BE2C (cell line): ENCODE measurements at regions not wholly inside any gene's neighbourhood (a gene's known extent, or its start where the extent isn't known, plus 50 kb on each side); places are given as distances from the start of the nearest gene placed in this dataset.

Source experiments
- DNase-seq: peaks from one replicate; pipeline ENCODE4 v3.0.0-alpha.2; 2020
- H3K27me3 ChIP-seq: fragments of 250-450 bp; sonication (Bioruptor Pico); 2 replicates; pipeline ENCODE4 v1.5.1; 2020; ENCODE audit warnings: mild to moderate bottlenecking
- H3K36me3 ChIP-seq: fragments of 250-450 bp; sonication (Bioruptor Pico); 2 replicates; pipeline ENCODE4 v1.5.1; 2020; ENCODE audit warnings: mild to moderate bottlenecking
- H3K4me1 ChIP-seq: fragments of 250-450 bp; sonication (Bioruptor Pico); 2 replicates; pipeline ENCODE4 v1.5.1; 2020
- H3K4me3 ChIP-seq: 2 replicates; pipeline ENCODE4 v1.5.1; 2011; ENCODE audit warnings: low read depth, low read length
- H3K9me3 ChIP-seq: fragments of 250-450 bp; sonication (Bioruptor Pico); 2 replicates; pipeline ENCODE4 v1.5.1; 2020
- CTCF ChIP-seq: IDR thresholded peaks from 2 replicates; pipeline ENCODE4 v1.5.1; 2012; ENCODE audit warnings: mild to moderate bottlenecking, low read depth, low read length

GRCh38 chr4:152045807-152046571, 285.2 kb upstream of the GATB start:
- no peak overlapping the region for H3K4me3 ChIP-seq
- H3K36me3 ChIP-seq: no peaks in the 10 kb centered on the region
- H3K4me1 ChIP-seq: no peaks in the 10 kb centered on the region
- no peaks in the 10 kb centered on the region for H3K27me3 ChIP-seq
- no peaks in the 10 kb centered on the region for H3K9me3 ChIP-seq
- no peak for TF ChIP-seq CTCF
- DNase-seq: peak; percentile 13

GRCh38 chr4:152045449-152045806, 284.6 kb upstream of the GATB start:
- H3K4me3 ChIP-seq: no peak overlapping the region
- no peaks in the 10 kb centered on the region for H3K4me1 ChIP-seq
- DNase-seq: no peak
- H3K36me3 ChIP-seq: no peaks in the 10 kb centered on the region
- H3K9me3 ChIP-seq: no peaks in the 10 kb centered on the region
- TF ChIP-seq CTCF: no peak
- no peaks in the 10 kb centered on the region for H3K27me3 ChIP-seq

- Histone ChIP-seq H3K9me3 (no peaks in the 10 kb centered on the region), H3K4me1 (no peaks in the 10 kb centered on the region), H3K27me3 (no peaks in the 10 kb centered on the region), H3K4me3 (no peak overlapping the region), H3K36me3 (no peaks in the 10 kb centered on the region)
- TF ChIP-seq CTCF: no peak
- no peak for DNase-seq
These were observed 283.7 kb upstream of the GATB start for GRCh38 chr4:152044331-152045036.

- TF ChIP-seq CTCF: no peak
- Histone ChIP-seq H3K9me3 (no peaks in the 10 kb centered on the region), H3K36me3 (no peaks in the 10 kb centered on the region), H3K4me1 (no peaks in the 10 kb centered on the region), H3K27me3 (no peaks in the 10 kb centered on the region), H3K4me3 (no peak overlapping the region)
- DNase-seq: no peak
These were observed 280.5 kb upstream of the GATB start for GRCh38 chr4:152041295-152041694.

GRCh38 chr4:152039691-152040090, 278.9 kb upstream of the GATB start:
- H3K4me1 ChIP-seq: no peaks in the 10 kb centered on the region
- no peaks in the 10 kb centered on the region for H3K36me3 ChIP-seq
- H3K9me3 ChIP-seq: no peaks in the 10 kb centered on the region
- no peaks in the 10 kb centered on the region for H3K27me3 ChIP-seq
- TF ChIP-seq CTCF: no peak
- H3K4me3 ChIP-seq: no peak overlapping the region
- DNase-seq: no peak

- no peak for DNase-seq
- no peak for TF ChIP-seq CTCF
- Histone ChIP-seq H3K9me3 (no peaks in the 10 kb centered on the region), H3K36me3 (no peaks in the 10 kb centered on the region), H3K4me3 (no peak overlapping the region), H3K4me1 (no peaks in the 10 kb centered on the region), H3K27me3 (no peaks in the 10 kb centered on the region)
These were observed 278.2 kb upstream of the GATB start for GRCh38 chr4:152039023-152039481.
